HG03442 (cell line): ENCODE measurements at regions not wholly inside any gene's neighbourhood (a gene's known extent, or its start where the extent isn't known, plus 50 kb on each side); places are given as distances from the start of the nearest gene placed in this dataset.

ENCODE experiments used
- ATAC-seq: cut with Tn5 transposase; IDR thresholded peaks from one replicate; pipeline ENCODE4 v1.9.1; 2021; ENCODE audit warnings: mild to moderate bottlenecking, moderate library complexity; ENCODE audit not compliant: unreplicated experiment

DNA sequence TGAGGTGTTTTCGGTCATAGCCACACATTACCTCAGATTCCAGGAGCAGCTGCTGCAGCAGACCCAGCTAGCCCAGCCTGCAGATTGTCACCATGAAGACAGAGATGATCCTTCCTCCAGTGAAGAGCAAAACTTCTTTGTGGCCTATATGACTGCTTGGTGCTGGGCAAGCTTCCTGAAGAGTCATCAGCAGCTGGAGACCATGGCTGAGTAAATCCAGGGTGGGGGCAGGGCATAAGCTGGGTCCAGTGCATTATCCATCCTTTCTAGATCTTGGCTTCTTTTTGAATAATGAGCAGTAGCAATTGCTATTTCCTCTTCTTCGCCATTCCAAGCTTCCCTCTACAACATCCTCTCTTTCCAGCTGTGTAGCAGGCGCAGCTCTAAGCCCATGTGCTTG is 373.1 kb upstream of the DDHD1 start:
- no peak for ATAC-seq

DNA sequence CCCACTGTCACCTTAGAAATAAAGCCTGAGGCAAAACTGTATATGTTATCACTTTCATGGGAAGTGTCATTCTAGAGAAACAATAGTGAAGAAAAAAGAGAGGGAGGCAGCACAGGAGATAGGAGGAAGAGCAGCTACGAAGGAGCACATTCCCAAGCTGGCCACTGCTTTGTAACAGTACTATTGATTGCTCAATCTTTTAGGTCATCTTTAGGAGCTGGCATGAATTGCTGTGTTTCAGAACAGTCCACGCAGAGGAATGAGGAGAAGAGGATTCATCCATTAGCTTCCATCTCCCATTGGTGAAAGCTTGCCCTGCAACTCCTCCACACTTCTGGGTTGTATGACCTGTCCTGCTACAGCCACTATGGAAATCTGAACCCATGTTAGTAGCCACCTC is 372.5 kb upstream of the DDHD1 start:
- no peak for ATAC-seq

DNA sequence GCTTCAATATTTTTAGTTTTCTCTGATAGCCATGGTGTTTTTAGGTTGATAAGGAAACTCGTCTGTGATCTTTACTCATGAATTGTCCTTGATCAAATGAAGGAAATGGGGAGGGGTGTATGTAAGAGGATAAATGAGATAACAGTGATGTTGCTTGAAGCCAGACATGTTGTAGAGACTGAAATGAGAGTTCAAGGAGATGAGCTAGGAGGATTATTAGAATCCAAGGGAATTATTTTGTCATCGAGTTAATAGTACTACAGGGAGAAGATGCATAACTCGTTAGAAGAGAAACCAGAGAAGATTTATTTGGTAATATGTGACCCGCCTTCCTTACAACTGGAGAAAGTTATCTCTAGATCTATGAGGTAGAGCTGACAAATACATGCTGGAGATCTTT is 371.3 kb upstream of the DDHD1 start:
- ATAC-seq, result no peak

DNA sequence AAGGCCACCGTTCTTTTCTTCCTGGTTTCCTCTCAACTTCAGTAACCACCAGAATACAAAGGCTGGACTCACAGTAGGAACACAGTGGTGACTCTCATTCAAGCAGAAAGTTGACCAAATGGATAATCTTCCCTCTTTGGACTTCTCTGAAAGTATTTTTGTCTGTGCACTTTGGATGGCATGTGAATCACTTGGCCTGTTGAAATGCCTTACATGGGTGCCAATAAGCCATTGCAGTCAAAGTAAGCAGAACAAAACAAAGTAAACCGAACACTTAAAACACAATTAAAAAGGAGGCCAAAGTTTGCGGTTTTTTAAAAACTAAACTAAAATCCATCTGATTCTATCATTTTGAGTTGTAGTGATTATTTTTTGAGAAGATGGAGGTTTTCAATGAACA is 370.1 kb upstream of the DDHD1 start:
- no peak for ATAC-seq

DNA sequence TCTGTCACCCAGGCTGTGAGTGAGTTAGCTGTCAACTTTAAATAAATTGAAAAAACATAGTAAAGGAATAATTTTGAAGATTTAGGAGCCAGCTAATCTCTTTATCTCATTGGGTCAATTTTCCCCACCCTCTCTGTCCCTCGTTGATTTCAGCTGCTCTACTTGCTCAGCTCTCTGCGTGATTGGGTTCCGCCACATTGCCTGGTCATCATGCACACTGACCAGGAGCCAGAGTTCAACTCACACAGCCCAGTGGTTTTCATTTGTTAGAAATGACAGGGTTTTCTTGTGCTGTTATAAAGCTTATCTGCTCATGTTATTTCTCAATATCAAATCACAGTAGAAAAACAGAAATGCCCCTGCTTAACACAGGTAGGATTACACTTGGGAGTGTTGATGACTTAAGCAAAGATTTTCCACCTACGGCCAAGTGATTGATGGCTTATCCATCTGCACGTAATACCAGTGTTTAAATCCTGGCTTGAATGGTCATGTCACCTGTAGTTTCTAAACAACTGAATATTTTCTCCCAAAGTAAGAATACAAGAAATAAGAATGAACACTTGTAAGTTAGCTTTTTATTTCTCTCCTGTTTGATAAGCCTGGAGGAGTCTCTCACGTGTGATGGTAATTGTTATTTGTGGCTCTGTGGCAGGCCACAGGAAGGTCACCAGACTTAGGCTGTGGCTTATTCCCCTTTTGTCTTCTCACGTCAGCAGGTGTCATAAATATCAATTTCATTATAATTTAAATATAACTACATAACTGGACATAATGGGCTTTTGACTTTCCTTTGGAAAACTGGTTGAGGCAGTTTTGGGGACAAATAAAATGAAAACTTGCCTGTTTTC is 367.2 kb upstream of the DDHD1 start:
- no peak for ATAC-seq

DNA sequence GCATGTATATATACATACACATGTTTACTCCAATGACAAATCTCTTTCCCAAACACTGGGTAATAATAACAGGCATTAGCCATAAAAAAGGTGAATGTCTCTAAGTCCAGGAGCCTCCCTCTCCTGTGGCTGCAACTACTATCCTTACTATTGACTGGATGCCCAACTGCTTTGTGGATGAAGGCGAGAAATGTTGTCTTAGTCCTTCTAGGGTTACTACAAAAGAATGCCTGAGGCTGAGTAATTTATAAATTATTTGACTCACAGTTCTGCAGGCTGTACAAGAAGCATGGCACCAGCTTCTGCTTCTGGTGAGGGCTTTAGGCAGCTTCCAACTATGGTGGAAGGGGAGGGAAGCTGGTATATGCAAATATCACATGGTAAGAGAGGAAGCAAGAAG is 366.0 kb upstream of the DDHD1 start:
- ATAC-seq, result no peak

DNA sequence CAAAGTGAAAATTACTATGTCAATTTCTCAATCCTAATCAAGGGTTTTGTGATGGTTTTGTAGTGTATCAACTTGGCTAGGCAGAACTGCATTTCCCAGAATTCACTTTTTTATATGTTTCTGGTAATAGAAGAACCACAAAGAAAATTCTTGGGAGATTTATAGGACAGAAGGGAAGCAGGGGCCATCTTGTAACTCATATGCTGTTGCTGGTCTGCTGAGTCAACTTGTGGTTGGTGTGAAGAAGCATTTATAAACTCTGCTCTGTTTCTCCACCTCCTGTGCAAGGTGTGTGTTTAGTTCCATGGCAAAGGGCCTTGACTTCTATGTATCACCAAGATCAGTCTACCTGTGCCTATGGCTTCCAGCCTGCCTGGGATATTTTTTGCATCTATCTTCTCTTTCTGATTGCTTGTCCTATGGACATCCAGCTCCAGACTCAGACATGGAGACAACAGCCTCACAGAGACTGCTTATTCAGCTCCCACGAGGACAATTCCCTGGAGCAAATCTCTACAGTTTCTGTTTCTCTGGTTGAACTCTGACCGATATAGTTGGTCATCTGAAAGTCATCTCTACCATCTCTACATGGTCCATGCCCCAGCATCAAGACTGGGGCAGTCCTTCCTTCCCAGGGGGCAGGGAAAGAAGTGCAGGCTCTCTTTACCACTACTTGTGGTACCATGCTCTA is 364.3 kb upstream of the DDHD1 start:
- ATAC-seq, result no peak

DNA sequence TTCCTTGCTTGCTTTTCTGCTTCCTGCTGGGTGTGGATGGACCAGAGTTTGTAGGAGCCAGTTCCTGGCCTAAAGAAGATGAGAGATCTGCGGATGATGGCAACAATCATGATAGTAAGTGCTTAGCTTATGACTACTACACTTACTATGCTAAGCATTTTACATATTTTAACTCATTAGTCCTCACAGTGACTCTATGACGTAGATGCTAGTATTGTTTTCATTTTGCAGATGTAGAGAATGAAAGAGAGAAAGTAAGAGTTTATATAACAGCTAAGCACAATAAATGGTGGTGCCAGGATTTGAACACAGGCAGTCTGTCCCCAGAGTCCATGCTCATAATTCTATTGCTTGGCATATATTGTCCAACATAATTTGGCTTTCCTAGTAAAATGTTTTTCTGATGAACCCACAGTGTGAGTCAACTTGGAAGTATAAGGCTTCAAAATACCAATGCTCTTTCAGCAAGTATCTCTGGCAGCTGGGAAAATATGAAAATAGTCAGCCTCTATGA is 363.2 kb upstream of the DDHD1 start:
- ATAC-seq, result no peak

DNA sequence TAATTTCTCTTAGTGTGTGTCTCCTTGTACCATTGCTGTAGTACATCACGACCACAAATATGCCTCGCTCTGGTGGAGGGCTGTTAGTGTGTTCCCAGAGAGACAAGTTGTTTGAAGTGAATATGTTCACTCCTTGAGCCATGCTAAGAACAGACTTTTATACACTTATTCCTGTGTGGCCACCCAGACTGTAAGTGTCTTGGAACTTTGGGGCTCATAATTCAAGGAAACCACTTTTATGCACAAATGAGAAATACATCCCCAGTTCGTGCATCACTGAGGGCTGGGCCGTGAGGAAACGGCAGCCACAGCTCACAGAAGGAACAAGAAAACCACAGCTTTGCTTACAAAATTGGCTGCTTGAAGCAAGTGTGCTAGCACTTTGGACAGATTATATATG is 362.2 kb upstream of the DDHD1 start:
- ATAC-seq, result no peak

DNA sequence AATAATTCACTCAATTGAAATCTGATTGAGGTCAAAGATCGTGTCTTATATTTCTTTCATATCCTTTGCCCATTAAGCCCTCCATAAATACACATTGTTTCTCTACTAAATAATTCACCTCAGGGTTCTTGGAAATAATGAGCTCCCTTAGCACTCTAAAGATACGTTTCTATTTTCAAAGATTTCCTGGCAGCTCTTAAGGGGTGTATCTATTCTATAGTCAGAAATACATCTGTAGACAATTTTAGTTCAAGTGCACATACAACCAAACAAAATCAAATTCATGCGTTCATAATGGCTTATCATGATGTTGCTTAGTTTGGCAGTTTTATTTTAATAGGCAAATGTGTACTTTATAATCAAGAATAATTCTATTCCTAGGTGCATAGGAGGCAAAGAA is 361.1 kb upstream of the DDHD1 start:
- no peak for ATAC-seq

DNA sequence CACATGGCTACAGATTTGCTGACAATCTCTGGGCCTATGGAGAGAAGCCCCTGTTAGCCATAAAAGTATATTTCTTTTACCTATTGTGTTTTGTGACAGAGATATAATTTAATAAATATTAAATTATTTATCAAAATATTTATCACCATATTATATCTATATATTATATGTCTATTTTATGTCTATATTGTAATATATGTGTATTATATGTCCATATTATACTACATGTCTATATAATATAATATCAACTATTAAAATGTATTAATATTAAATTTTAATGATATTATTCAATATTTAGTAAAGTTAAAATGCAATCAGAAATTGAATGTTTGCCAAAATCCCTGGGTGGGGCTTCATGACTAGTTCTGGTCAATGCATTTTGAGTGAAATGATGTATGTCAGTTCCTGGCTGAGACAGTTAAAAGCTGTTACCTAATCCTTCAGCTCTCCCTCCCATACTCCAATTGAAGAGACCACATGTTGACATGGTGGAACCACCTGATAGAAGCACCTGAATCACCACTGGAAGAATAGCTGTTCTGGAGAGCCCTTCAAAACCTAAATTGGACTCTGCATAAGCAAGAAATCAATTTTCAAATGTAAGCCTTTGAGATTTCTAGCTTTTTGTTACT is 357.3 kb upstream of the DDHD1 start:
- ATAC-seq, result no peak

DNA sequence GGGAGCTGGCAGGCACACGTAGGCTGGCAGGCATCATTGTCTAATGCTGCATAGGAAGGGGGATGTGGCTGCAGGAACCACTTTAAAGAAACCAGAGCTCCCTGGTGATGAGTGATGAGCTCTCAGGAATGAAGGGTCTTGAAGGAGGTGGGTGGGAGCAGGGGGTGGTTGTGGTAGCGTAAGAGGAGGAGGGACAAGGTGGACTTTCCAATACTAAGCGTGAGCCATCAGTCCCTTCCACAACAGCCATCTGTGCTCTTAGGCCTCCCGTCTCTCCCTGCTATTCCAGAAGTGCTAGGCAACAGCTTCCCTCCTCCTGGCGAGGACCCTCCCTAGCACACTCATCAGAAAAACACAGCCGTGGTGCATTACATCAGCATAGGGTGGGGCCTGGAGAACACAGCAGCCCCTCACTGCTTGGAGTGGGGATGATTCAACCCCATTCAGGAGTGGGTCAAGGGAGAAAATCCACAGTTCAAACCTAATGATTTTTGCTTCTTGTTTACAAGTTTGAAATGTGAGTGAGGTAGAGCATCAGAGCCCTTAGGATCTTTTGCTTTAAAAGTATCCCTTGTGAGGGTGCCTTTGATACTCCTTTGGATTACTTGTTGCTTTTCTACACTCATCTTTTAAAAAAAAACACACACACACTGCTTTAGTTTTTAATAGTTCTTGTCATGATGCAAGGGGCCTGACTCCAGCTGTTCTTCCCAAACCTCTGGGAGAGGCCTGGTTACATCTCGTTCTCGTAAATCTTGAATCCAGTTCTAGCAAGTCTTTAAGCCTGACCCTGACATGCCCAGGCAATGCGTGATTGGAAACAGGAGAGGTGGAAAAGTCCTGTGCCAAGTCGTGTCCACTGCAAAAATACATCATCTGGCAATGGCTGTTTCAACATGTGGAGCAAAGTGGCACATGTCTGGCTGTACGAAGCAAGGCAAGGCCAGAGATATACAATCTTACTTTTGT is 356.4 kb upstream of the DDHD1 start:
- ATAC-seq, result no peak

DNA sequence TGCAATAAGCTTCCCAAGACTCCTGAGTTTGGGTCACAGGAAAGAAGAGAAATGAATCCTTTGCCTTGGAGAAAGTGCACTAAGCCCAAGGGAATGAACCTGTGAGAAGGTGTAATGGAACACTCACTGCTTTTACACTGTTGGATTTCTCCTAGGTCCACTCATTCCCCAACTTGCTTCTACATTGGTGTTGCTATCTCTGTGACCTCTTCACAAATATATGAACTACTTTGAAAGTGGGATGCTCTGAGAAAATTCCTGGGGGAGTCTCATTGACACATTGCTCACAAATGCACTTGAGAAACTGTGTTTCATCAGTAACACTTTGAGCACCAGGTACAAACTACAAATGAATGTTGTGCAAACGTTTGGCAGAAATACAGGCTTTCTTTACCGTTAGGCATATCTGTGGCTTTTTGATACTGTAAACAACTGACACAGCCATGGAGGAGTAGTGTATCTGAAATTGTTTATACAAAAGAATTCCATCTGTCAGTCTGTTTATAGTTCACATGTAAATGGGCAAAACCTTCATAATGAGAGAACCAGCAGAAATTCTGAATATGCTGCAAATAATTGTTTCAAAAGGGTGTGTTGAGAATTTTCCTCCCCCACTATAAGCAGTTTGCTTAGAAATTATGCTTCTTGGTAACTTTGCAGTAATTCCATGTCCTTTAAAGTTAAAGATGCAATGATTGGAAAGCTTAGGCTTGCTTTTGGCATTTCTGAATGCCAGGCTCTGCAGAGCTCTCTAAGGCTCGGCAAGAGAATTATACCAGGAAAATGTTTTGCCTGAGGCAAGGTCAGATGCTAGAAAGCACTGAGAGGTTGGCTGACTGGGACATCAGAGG is 348.5 kb upstream of the DDHD1 start:
- no peak for ATAC-seq

DNA sequence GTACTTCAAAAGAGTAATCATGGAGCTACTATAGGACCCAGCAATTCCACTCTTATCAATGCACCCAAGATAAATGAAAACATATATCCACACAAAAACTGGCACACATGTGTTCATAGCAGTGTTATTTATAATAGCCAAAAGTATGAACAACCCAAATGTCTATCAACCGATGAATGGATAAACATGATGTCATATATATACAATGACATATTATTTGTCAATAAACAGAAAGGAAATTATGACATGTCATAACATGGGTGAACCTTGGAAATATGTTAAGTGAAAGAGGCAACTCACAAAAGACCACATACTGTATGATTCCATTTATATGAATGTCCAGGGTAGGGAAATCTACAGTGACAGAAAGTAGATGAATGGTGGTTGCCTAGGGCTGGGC is 347.1 kb upstream of the DDHD1 start:
- ATAC-seq, result no peak

DNA sequence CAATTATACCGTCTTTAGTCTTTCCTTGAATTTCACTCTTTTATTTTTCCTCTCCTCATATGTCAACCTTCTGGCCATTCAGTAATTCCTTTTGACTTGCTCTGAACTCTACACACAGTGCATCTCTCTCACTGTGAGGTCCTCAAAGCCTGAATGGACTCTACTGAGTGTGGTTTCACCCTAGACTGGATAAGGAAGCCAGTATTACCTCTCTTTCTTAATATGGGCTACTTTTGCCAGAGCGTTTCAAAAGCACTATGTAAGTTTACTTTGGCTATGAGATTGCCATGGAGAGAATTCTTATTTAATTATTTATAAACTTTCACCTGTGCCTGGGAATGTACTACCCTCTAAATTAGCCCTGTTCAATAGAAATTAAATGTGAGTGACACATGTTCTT is 343.5 kb upstream of the DDHD1 start:
- ATAC-seq, result no peak

DNA sequence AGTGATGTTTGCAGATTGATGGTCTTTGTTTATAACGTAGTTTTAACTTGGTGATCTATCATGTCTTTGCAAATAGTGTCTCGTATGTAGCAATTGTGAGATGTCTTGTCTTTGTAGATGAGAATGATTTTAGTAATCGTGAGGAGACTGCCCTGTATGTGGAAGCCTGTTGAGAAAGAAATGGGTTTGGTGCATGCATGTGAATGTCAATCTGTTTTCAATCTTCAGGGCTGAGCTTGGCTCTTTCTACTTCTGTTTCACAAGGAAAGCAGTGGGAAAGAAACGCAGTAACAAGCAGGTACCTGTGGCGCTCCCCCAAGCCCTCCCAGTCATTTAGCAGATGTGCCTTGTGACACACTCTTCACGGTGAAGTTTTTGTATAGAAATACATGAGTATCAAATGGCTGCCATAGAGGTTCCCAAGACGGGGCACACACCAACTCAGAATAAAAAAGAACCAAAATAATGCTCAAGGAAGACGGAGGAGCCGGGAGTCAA is 342.8 kb upstream of the DDHD1 start:
- ATAC-seq, result no peak

DNA sequence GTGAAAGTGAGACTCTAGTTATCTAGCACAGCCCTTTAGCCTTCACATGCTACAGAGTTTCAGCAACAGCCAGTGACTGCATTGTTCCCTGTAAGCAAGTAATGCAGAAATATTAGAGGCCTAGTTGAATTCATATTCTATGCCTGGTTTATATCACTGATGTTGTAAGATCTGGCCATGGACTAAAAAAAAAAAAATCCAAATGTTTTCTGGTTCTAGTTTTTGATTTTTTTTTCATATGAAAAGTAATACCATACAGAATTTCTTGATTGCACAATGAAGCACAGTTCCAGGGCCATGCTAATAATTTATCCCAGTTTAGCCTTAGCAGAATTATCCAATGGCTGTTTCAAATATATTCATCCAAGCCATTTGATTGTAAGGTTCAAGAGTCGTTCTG is 341.5 kb upstream of the DDHD1 start:
- no peak for ATAC-seq

DNA sequence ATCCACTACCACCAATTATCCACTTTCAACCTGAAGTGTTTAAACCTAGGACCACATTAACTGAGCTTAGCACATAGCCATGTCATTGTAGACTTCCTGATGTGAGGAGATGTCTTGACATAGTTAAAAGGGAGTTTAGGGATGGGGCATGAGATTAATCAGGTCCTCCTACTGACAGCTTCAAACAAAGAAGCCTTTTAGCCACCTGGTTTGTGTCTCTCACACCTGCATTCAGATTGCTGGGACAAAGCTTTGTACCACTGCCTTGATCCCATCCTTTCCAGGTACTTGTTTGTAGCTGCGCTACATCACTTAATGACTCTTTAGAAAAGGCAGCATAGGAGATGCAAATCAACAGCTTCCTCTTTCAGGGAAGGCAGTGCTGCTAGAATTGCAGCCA is 340.7 kb upstream of the DDHD1 start:
- no peak for ATAC-seq

DNA sequence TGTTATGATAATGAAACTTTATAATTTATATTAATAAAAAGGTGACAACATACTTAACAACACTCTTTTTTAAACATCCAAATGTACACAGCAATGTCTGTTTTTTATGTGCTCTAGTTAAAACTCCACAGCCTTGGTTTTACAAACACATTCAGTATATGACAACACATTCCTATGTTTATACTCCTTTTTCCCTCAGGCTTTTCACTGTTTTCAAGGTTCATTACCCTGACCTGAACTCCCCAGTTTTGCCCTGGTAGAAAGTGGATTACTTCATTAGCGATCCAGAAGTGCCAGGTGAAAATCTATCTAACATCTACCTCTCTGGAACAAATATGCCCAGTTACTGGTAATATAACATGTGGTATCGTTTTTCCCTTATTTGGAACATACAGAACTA is 340.2 kb upstream of the DDHD1 start:
- ATAC-seq, result no peak

DNA sequence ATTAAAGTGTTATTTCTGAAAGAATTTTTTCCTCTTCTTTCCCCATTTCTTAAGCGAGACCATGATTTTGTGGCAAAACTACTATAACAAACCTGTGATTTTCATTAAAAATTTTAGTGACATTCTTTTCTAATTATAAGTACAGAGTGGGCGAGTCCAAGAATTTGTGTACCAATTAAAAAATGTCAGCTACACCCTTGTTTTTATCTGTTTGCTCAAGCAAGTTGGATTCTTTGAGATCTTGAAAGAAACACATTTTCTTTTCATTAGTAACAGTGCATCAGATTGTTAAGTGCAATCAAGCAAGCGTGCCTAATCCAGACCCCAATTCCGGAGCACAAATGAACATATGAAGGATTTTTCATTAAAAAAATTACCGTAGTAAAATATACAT is 338.8 kb upstream of the DDHD1 start:
- no peak for ATAC-seq
